ENCODE measurements at regions not wholly inside any gene's neighbourhood (a gene's known extent, or its start where the extent isn't known, plus 50 kb on each side); places are given as distances from the start of the nearest gene placed in this dataset.

DNA sequence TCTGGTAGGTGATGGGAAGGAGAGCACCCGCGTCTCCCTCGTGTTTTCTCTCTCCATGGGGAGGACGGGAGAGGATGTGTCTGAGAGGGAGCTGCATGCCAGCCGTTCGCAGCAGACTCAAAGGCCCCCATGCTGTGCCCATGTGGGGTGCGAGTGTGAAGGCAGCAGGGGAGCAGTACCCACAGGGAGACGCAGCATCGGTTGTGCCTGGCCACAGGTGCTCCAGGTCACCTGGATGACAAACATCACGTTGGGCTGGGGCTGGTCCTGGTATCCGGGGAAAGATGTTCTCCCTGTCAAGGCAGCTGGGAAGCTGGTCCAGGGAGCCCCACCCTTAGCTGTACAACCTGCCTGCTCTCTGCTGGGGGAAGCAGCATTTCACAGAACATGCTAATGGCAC is 119.5 kb upstream of the SALL3 start:
- TF ChIP-seq, protein P1, sequence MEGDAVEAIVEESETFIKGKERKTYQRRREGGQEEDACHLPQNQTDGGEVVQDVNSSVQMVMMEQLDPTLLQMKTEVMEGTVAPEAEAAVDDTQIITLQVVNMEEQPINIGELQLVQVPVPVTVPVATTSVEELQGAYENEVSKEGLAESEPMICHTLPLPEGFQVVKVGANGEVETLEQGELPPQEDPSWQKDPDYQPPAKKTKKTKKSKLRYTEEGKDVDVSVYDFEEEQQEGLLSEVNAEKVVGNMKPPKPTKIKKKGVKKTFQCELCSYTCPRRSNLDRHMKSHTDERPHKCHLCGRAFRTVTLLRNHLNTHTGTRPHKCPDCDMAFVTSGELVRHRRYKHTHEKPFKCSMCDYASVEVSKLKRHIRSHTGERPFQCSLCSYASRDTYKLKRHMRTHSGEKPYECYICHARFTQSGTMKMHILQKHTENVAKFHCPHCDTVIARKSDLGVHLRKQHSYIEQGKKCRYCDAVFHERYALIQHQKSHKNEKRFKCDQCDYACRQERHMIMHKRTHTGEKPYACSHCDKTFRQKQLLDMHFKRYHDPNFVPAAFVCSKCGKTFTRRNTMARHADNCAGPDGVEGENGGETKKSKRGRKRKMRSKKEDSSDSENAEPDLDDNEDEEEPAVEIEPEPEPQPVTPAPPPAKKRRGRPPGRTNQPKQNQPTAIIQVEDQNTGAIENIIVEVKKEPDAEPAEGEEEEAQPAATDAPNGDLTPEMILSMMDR (IDR thresholded peaks at IDR 0.05): no peak
- no peak for TF ChIP-seq POLR2A (IDR thresholded peaks at IDR 0.05)
